Left cardiac atrium (tissue), 4 donors: ENCODE measurements at regions not wholly inside any gene's neighbourhood (a gene's known extent, or its start where the extent isn't known, plus 50 kb on each side); places are given as distances from the start of the nearest gene placed in this dataset.

ENCODE experiments used
- ATAC-seq, 2 donors: fragments of 200-7000 bp; cut with Tn5 transposase; one replicate each; pipeline ENCODE4 v1.9.1; 2020; ENCODE audit warnings: mild to moderate bottlenecking in 2 of 2, moderate library complexity in 2 of 2
- DNase-seq: peaks from one replicate; pipeline ENCODE4 v3.0.0-alpha.2; 2020
- intact Hi-C, 2 donors: fragments of 100-400 bp; cut with DNase I; formaldehyde crosslinking; loops; one replicate each; pipeline versions ENCODE4 v1.14.1 to v1.15.1; 2022 to 2023
- donor health status: DM: no; HTN: yes; CAD: no.
- donor health status: DM: no; HTN: yes; CAD: no; lungs with severe emphysema.
- donor health status: DM: yes; HTN: yes; CAD: no.
- donor health status: Dilated cardiomyopathy.

DNA sequence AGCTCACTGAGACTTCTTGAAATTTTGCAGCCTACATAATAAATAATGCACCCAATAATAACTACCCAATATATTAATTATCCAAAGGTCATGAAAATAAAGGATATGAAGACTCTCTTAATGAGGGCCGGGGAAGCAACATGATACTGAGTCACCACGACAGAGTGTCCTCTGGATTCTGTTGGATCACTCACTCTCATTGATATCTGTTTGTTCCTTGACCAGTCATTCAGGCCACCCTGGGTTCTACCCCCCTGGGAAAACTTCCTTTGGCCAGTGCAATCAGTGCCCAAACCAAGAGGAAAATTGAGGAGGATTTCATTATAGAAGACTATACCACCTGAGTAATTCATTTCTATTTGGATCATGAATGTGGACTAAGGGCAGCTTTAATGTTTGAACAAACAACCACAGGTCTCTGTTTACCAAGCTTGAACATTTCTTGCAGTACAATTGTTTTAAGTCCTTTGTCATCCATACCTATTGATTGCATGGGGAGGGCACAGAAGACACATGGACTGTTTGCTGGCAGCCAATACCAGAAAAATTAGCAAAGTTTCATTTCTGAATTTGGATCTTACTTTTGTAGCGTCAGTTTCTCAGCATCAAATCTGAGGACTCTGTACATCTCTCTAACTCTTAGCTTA lies 137.2 kb upstream of the FGGY start:
- no peak for DNase-seq
- intact Hi-C loops = loop anchor here in 1 of 2 donors (10.0 kb wide), 1 partner anchor 135 kb away; the partner anchor contains the start of gene FGGY
- no peak for ATAC-seq

- ATAC-seq (no peak), DNase-seq (no peak)
- intact Hi-C loops = loop anchor here in 1 of 2 donors (10.0 kb wide), 1 partner anchor 134 kb away; the partner anchor contains the start of gene FGGY
Observed at GRCh38 chr1:59161136-59161535, 135.8 kb upstream of the FGGY start.

- DNase-seq (no peak), ATAC-seq (no peak)
- intact Hi-C loops = loop anchor here in 1 of 2 donors (10.0 kb wide), 1 partner anchor 132 kb away; the partner anchor contains the start of gene FGGY
Observed at GRCh38 chr1:59162665-59163064, 134.2 kb upstream of the FGGY start.

- DNase-seq (no peak), ATAC-seq (peak in 1 of 2 donors; percentile 51)
- intact Hi-C loops = loop anchor here in 1 of 2 donors (10.0 kb wide), 1 partner anchor 131 kb away; the partner anchor contains the start of gene FGGY
Observed at GRCh38 chr1:59163268-59164092, 133.4 kb upstream of the FGGY start.

DNA sequence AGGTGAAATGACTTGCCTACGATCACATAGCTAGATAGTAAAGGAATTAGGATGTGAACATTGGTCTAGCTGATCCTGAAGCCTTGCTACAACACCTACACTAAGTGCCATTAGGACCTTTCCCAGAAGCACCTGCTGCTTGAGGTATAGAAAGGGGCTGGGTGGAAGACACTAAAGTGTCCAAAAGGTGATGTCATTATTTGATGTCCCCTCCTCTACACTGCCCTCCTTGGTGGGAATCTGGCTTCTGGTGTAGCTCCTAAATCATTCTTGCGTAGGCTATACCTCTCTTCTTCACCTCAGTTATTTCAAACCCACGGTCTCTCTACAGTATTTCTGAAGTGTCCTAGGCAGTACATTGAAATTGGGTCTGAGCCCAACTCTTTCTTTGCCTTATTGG lies 132.5 kb upstream of the FGGY start:
- no peak for ATAC-seq
- DNase-seq = no peak
- intact Hi-C loops = loop anchor here in 1 of 2 donors (10.0 kb wide), 1 partner anchor 130 kb away; the partner anchor contains the start of gene FGGY

DNA sequence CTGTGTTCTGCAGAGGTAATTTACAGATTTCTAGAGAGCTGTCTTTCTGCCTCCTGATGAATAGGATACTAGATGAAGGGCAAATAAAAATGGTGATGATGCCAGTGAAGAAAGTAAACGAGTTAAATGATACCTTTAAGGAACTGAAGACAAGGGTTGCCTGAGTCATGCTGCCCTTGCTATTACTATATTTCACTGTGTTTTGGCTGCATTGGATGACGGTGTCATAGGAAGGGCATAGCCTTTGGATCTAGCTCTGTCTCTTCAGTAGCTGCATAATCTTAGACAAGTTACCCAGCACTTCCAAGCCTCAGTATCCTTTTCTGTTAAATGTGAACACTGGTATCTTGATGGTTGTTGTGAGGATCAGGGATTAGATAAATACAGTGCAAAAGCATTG lies 131.5 kb upstream of the FGGY start:
- ATAC-seq = no peak
- intact Hi-C loops = loop anchor here in 1 of 2 donors (10.0 kb wide), 1 partner anchor 129 kb away; the partner anchor contains the start of gene FGGY
- DNase-seq = no peak

DNA sequence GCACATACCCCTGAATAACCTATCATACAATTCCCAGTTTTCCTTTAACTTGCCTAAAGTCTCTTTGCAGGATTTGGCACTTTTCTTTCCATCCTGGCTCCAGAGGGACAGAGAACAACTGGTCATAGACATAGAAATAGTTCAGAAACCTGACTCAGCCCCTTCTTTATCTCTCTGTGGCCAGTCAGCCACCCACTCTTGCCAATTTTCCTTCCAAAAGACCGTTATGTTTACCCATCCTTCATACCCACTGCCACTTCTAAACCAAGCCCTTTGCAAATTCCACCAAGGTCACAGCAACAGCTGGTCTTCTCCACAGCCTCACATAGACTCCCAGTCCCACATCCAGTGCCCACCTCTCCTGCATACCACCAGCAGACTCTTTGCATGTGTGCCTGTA lies 127.2 kb upstream of the FGGY start:
- intact Hi-C loops = loop anchor here in 1 of 2 donors (10.0 kb wide), 1 partner anchor 125 kb away; the partner anchor contains the start of gene FGGY
- DNase-seq (no peak), ATAC-seq (peak; percentile 27 to 75)

DNA sequence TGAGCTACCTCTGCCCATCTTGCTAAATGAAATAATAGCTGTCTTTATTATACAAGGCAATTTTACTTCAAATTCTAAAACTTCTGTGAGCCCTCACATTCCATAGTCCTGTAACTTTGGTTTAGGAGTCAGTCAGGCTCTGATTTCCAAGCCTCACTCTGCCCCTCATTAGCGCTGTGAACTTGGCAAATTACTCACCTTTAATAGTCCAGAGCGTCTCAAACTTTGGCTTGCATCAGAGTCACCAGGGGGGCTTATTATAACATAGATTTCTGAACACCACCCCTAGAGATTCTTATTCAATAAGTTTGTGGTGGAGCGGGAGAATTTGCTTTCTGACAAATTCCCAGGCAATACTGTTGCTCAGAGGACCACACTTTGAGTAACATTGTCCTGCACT lies 126.2 kb upstream of the FGGY start:
- DNase-seq (no peak), ATAC-seq (no peak)
- intact Hi-C loops = no loop called here

- DNase-seq (no peak), ATAC-seq (no peak)
- intact Hi-C loops = no loop called here
Observed at GRCh38 chr1:59171788-59172187, 125.1 kb upstream of the FGGY start.

DNA sequence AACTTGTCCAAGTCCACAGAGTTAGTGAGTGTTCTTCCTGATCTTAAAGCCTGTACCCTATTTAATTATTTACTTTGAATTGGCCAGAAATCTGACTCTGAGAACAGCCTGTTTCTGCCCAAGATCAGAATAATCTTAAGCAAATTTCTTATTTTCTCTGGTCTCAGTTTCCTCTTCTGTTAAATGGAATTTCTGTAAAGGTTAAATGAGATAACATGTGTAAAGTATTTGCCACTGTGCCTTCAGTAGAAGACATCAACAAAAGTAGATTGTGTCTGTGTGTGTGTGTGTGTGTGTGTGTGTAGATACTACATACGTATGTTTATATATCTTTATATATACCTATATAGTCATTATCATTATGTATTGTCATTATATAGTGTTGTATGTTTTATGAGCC lies 124.2 kb upstream of the FGGY start:
- ATAC-seq (no peak), DNase-seq (no peak)
- intact Hi-C loops = no loop called here

- DNase-seq (no peak), ATAC-seq (no peak)
- intact Hi-C loops = no loop called here
Observed at GRCh38 chr1:59173721-59174120, 123.2 kb upstream of the FGGY start.

- ATAC-seq (no peak), DNase-seq (no peak)
- intact Hi-C loops = no loop called here
Observed at GRCh38 chr1:59176471-59176870, 120.4 kb upstream of the FGGY start.

GRCh38 chr1:59177756-59178155 lies 119.1 kb upstream of the FGGY start:
- no peak for DNase-seq
- intact Hi-C loops = no loop called here
- ATAC-seq = no peak

DNA sequence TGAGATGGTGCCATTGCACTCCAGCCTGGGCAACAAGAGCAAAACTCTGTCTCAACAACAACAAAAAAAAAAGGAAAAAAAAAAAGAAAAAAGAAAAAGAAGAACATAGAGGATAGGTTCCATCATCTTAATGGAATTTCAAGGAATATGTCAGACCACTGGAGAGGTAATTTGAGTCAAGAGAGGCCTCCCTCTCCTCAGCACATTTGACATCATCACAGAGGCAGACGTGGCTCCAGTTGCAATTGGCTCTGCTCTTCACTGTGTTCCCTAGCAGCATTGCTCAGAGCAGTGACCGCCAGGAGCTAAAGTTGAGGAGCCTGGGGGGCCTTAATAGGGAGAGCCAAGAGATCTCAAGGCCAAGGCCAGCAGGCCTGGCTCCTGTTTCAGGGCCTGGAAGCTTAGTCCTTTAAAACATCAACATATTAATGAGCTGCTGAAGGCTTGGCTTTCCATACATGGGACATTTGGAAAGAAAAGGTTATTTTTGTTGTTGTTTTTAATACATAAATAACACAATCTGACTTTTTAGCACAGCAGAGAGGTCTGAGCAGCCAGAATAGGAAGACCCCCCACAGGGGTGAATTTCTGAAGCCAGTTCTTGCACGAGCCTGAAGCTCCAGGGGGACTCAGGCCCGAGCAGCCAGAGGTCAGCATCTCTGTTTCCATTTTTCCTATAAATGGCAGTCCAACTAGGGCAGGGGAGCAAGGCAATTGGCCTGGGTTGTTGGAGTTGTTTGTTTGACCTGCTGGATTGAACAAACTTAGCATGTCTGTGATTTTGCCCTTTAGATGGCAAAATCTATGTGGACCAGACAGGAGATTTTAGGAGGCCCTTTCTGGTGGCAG lies 118.3 kb upstream of the FGGY start:
- ATAC-seq (peak; percentile 89 to 92), DNase-seq (peak; percentile 59)
- intact Hi-C loops = no loop called here

DNA sequence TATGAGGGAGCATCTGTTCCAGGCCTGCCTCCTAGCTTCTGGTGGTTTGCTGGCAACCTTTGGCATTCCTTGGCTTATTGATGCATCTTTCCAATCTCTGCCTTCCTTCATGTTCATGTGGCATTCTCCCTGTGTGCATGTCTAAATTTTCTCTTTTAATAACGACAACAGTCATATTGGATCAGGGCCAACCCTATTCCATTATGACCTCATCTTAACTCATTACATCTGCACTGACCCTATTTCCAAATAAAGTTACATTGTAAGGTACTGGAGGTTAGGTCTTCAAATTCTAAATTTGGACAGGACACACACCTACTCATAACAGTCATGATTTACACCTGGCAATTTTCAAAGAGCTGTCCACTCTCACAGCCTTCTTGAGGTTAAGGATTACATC lies 117.2 kb upstream of the FGGY start:
- ATAC-seq (no peak), DNase-seq (no peak)
- intact Hi-C loops = no loop called here

GRCh38 chr1:59180735-59181134 lies 116.2 kb upstream of the FGGY start:
- intact Hi-C loops = no loop called here
- peak in 1 of 2 donors; percentile 13 for ATAC-seq

DNA sequence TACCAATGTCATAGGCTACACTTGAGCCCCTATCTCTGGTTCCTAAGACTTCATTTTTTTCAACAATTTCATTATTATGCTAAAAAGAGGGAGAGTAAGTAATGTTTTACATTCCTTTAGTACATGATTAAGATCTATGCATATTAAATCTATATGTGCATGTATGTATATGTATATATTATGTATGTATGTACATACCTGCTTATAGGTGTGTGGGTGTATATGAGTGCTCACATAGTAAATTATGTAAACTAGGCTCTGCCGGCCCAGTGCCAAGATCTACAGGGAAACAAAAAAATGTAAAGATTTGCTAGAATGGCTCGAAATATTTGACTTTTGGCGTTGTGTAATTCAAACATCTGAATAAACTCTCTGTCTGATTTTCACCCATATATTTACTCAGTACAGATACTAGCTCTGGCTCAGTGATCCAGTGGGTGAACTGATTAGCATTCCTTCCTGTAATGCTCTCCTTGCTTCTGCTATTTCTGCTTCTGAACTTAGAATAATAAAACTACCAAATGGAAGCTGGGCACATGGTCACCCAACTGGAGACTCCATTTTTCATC lies 113.1 kb upstream of the FGGY start:
- DNase-seq (no peak), ATAC-seq (no peak)
- intact Hi-C loops = no loop called here

More at GRCh38 chr1:59180735-59181134, 116.2 kb upstream of the FGGY start:
- no peak for DNase-seq

- no peak for ATAC-seq
- DNase-seq = no peak
- intact Hi-C loops = no loop called here
Observed at GRCh38 chr1:59184365-59184905, 112.5 kb upstream of the FGGY start.
